D341Med (cell line): ENCODE measurements at regions not wholly inside any gene's neighbourhood (a gene's known extent, or its start where the extent isn't known, plus 50 kb on each side); places are given as distances from the start of the nearest gene placed in this dataset.

ENCODE experiments used
- DNase-seq: peaks from one replicate; pipeline ENCODE4 v3.0.0; 2012; ENCODE audit warnings: low spot score

- DNase-seq: no peak
Observed at GRCh38 chrX:8232406-8232805, 61.3 kb upstream of the VCX2 start.

- DNase-seq: no peak
Observed at GRCh38 chrX:8233091-8233490, 62.0 kb upstream of the VCX2 start.

DNA sequence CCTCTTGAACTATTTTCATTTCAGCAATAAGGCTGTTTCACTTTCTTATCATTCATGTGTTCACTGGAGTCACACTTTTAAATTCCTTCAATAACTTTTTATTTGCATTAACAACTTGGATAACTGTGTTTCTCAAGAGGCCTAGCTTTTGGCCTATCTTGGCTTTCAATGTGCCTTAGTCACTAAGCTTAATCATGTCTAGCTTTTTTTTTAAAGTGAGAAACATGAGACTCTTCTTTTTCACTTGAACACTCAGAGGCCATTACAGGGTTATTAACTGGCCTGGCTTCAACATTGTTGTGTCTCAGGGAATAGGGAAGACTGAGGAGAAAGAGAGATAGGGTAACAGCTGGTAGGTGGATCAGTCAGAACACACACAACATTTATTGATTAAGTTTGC lies 64.0 kb upstream of the VCX2 start:
- DNase-seq: no peak

GRCh38 chrX:8237718-8238117 lies 66.7 kb upstream of the VCX2 start:
- no peak for DNase-seq

DNA sequence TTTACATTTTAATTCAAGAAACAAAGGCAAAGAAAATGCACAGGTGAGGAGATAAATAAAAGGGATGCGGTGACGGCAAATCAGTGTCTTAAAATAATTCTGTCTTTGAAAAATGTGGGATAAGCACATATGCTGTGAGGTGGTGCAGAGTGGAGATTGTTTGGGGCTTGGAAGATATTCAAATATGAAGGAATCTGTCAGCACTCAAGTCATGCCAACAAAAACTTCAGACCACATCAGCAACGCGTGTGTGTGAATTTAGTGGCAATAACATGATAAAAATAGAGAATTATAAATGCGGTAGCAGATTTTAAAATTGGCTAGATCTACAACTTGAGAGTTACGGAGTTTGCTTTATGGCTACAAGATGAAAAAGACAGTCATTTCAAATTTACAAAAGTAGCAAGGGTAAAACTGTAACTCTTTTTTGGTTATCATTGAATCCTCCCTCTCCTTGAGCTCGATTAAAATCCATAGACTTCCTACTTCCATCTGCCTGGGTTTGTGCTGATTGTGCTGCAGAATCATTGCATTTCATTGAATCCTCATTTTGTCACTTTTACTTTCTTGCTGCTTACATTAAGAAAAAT lies 71.5 kb upstream of the VCX2 start:
- DNase-seq: no peak

- DNase-seq: no peak
Observed at GRCh38 chrX:8244301-8244700, 73.2 kb upstream of the VCX2 start.

DNA sequence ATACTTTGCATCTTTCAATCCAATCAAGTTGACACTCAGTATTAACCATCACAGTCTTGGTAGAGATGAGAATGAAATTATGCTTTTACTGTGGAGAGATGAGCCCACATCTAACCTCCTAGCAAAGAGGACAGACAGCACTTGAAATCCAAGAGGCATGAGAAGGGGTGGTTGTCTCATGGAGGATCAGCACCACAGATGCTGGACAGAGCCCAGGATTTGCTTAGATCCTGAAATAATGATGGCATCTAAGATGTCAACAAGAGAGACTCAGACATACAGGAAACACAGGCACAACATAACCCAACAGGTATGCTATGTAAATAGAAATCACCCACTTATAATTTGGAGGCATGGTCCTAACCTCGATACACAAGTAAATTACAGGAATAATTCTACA lies 74.3 kb upstream of the VCX2 start:
- DNase-seq: no peak

DNA sequence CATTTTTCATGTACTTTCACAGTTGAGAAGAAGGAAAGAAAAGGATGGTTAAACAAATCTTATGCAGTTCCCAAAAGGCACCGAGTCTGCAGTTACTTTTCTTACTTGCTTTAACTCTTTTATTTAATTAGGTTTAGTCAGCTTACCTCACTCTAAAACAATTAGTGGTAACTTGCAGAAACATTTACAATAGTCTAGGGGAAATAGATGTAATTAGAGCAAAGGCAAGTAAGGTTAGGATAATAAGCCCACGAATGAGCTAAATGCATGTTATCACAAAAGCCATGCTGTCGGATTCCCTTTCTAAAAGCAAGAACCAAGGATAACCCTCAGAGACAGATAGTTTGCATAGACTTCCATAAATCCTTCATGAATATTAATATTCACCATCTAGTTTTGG lies 82.0 kb upstream of the VCX2 start:
- no peak for DNase-seq

- no peak for DNase-seq
Observed at GRCh38 chrX:8254401-8254800, 83.3 kb upstream of the VCX2 start.

- no peak for DNase-seq
Observed at GRCh38 chrX:8272821-8273220, 101.8 kb upstream of the VCX2 start.

- no peak for DNase-seq
Observed at GRCh38 chrX:8273451-8273895, 102.4 kb upstream of the VCX2 start.

- no peak for DNase-seq
Observed at GRCh38 chrX:8274170-8274569, 103.1 kb upstream of the VCX2 start.

- no peak for DNase-seq
Observed at GRCh38 chrX:8278557-8278956, 107.5 kb upstream of the VCX2 start.

DNA sequence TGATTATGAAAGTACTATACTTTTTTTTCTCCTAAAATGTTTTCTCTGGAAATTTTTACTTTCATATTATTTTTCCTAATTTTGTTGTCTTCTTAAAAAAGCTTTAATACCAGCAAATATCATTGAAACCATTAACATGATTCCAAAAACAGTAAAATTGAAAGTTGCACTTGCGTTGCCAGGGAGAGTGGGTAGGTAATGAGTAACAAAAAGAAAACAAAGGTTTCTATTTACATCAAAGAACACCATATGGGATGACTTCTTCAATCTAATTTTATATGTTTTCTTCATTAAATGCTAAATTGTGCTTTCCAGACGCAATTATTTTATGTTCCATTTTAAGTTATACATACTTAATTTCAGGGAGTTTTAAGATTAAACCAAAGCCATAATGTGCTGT lies 108.3 kb upstream of the VCX2 start:
- no peak for DNase-seq

DNA sequence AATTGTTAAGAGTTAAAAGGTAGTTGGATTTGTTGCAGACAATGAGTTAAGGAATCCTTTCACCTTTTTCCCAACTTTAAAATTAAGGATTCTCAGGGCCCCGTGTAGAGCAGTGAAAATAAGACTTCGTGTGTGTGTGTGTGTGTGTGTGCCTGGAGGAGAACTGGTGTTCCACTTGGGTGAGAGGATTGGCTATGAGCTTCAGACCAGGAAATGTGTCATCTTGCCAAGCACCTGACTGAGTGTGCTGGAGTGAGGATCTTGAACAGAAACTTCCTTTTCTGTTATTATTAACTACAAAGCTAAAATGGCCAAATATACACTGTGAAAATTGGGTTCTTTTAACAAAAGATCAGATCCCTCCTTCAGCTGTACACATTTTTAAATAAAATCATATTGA lies 113.1 kb upstream of the VCX2 start:
- no peak for DNase-seq

GRCh38 chrX:8288590-8288989 lies 117.5 kb upstream of the VCX2 start:
- no peak for DNase-seq

DNA sequence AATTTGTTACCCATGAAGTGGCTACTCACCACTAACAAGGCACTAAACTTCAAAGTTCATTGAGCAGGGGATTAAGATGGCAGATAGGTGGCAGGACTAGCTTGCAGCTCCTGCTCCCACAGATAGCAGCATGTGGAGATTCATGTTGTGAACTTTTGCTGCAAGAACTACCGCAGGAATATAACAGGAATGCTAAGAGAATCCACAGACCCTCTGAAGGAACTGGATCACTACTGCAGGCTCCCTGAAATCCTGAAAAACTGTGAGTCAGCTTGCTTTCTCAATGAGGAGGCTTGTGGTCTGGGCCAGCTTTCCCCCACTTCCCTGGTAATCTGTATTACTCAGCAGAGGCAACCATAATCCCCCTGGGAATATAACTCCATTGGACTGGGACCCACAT lies 118.5 kb upstream of the VCX2 start:
- DNase-seq: no peak

DNA sequence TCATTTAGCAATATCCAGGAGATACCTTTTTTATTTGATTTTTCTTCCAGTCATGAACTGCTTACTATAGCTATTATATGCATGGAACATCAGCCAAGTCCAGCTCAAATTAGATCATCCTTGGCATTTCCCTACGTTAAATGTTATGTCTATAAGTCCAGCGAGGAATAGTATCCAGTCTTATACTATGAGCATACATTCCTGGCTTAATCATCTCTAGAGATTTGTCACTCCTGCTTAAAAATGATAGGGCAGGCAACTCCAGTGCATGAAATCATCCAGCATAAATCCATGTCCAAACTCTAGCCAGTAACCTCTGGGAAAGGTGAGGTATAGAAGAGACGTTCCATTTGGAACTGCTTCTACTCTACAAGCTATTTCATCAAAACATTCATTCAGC lies 126.7 kb upstream of the VCX2 start:
- no peak for DNase-seq

DNA sequence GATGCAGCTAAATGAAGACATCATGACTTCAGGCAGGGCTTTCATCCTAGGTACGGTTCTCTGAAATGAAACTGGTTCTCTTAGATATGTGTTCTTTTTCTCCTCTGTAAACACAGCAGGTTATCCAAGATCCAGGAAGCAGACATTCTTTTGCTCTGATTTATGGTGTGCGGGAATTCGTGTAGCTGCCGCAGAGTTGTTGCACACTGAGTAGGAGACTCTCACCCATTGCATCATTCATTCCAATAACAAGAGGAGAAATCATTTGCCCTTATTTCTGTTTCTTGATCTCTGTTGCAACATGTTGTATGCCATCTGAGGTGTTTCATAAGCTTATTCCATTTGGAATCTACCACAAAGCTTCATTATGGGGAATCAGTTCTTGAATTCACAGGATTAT lies 133.6 kb upstream of the VCX2 start:
- no peak for DNase-seq

DNA sequence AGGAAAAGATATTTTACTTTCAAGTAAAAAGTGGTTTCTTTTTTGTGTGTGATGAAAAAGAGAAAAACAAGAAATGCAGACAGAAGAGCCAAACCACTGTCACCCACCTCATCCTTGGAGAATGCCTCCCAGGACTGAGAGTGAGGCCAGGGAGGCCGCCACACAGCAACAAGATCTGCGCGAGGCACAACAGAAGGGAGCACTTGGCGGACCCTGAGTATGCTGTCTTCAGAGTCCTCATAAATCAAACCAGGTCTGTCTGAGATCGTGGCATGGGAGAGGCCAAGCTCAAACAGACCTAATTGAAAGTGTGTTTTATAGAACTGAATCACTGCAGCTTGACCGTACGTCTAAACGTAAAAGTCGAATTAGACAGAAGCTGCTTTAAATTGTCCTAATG lies 134.3 kb upstream of the VCX2 start:
- DNase-seq: no peak

DNA sequence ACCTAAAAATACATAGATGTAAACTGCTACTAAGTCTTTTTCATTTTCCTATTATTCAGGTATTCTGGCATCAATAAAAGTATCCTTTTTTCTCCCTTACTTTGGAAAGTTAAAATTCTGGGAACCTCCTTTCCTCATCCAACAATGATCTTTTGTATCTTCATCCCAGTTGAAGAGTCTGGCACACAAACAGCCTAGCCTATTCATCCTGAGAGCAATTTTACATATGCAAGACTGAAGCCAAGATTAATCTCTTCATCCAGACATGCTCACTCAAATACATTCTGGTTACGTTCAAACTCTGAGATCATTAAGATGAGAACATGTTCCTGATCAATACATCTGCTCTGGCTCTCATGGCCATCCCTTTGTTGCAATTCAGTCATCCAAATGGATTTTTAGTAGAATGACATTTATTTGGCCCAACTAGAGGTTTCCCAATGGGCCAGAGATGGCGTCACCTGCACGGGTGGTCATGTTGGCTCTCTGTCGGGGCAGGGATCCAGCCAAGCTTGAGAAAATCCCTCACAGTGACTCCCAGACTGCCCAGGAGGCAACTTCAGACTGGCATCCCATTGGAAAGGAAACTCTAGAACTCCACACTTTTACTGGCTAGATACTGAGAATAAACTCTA lies 135.3 kb upstream of the VCX2 start:
- no peak for DNase-seq

DNA sequence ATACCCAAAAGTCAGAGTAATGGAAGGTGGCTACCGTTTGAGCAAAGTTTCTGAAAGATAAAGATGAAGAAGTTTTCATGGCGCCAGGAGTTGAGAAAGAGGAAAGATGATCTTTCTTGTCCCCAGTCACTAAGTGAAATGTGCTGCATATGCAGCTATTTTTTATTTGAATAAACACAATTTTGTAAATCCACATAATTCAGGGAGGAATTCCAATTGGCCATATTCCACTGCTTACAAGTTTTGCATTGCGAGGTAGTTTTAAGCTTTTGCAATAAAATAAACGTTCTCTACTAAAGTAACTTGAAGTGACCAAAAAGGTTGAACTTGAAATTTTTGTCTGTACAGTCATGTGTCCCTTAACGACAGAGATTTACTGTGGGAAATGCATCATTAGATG lies 139.3 kb upstream of the VCX2 start:
- no peak for DNase-seq

GRCh38 chrX:8313844-8314243 lies 142.8 kb upstream of the VCX2 start:
- DNase-seq: no peak

- DNase-seq: no peak
Observed at GRCh38 chrX:8314881-8315280, 143.8 kb upstream of the VCX2 start.
